Inferior parietal cortex (tissue), 1 donor: ENCODE measurements at regions not wholly inside any gene's neighbourhood (a gene's known extent, or its start where the extent isn't known, plus 50 kb on each side); places are given as distances from the start of the nearest gene placed in this dataset.
"Not testable (repeated sequence)": the region's sequence is repeated elsewhere in the genome, so short reads cannot be mapped to it uniquely, and the experiment has no call there.

Experiments used
- DNase-seq: peaks from one replicate; pipeline ENCODE4 v3.0.0-alpha.2; 2016; ENCODE audit errors: extremely low spot score

DNA sequence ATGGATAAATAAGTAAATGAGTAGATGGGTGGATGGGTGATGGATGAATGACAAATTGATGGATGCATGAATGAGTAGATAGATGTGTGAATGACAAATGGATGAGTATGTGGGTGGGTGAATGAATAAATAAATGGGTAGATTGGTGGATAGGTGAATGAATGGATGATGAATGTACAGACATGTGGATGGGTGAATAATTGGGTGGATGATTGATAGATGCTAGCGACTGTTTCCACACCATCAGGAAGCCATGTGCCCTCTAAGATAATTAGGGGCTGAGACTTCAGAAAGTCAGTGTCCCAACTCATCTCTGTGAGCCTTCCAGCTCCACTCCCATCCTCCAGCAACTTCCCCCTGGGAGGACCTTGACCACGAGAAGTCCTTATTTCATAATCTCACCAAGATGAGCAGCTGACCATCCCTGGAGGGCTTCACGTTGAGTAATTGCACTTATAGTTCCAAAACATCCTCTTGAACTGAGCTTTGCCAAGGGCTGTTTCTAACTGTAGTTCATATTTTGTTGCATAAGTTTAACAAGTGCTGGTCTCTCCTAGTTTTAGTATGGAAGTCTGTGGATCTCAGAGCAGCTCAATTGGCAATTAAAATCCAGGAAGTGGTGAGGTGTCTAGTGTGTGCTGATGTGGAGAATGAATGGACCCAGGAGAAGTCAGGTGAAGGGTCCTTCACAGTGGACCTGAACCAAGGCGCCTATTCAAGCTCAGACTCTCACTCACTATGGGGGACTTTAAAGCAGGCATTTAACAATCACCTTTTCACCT lies 295.7 kb downstream of the ADGRD1 start:
- no peak for DNase-seq

- no peak for DNase-seq
Observed at GRCh38 chr12:131250028-131250950, 296.6 kb downstream of the ADGRD1 start.

DNA sequence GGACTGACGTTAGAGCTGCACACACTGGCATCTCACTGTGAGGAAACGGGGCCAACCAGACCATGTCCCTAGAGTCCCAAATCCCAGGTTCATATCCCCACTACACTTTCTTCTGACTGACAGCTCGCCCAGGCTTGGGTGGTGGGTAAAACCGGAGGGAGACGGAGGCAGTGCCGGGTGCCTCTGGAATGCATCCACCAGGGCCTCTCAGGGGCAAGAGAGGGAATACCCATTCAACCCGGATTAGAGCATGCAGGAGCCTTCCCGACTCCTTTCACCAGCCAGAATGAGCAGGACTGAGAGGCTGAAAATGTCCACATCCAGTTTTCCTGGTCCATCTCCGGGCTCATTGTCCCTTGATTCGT lies 297.2 kb downstream of the ADGRD1 start:
- no peak for DNase-seq

DNA sequence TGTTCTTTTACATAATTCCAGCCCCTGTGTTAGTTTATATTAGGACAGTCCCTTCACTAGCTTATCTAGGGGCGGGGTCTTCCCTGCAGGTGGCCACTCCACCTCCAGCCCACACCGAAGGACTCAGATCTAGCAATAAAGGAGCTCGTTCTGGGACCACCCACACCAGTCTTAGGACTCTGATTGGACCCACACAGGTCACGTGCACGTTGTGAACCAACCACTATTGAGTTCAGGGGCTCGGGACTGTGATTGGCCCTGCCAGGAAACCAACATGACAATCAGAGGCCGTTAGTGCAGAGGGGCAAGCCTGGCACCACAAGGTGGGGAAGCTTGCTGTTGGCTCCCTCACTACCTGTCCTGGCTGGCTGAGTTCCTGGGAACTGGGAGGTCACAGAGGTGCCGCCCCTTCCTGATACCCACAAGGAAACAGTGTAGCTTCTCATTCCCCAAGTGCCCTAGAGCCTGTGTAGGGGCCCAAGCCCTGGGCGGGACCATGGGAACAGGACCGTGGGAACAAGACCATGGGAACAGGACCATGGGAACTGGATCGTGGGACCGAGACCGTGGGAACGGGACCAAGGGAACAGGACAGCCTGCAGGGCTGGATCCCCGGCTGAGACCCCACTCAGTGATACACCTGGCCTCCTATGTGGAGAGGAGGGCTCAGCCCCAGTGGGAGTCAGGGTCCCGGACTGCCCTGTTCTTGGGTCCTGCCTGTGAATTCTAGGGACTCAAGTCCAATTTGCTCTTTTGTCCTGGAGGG lies 297.8 kb downstream of the ADGRD1 start:
- no peak for DNase-seq

GRCh38 chr12:131253376-131254026 lies 299.8 kb downstream of the ADGRD1 start:
- DNase-seq, result no peak

GRCh38 chr12:131254374-131254773 lies 300.7 kb downstream of the ADGRD1 start:
- no peak for DNase-seq

DNA sequence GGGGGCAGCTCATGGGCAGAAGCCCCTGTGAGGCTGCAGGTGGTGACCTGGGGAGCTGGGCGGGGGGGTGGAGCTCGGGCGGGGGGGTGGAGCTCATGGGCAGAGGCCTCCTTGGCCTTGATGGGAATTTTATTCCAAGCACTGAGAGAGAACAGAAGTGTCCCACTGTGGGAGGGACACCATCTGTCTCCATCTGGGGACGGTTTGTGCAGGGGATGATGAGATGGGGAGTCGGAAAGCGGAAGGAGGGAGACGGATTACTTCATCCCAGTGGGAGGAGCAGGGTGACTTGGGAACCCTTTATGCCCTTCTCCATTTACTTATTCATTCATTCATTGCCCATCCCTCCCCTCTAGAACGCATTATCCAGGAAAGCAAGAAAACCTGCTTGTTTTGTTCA lies 304.7 kb downstream of the ADGRD1 start:
- peak; percentile 45 for DNase-seq

DNA sequence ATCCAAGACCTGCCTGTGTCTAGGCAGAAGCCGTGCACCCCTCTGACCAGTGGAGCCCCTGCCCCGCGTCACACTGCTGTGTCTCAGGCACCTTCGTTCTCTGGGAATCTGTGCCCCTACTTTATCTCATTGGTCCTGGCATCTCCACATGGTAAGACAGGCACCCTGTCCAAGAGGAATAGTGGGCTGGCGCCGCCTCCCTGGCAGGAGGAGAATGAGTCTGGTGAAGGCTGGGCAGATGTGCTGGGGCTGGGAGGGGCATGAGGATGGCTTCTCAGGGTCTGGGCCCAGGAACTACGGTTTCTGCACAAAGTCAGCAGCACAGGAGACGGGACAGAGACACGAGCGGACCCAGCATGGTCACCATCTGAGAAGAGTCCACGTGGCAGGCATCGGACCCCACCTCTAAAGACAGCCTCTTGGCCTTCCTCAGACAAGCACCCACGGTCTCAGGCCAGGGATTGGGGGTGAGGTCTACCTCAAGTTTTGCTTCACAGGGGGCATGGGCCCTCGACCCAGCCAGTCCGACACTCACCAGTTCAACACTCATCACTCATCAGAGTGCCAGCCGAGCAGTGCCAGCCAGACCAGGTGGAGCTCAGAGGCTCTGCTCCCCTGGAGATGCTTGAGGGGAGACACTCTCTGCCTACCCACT lies 306.7 kb downstream of the ADGRD1 start:
- no peak for DNase-seq

- no peak for DNase-seq
Observed at GRCh38 chr12:131260954-131261353, 307.2 kb downstream of the ADGRD1 start.

DNA sequence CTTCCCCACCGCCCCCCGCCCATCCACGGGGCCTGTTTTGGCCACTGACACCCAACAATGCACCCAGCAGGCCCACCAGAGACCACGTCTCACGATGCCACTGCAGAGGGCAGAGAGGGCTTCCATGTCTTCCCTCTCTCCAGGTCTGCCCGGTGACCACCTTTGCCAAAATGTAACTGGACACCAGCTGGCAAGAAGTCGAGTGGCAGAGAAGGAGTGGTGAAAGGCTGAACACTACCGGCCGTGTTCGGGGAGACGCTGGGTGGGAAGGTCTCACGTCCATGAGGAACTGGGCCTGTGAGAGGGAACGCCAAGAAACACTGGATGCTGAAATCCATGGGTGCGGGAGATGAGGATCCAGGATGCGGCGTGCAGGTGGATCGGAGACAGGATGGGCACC lies 308.2 kb downstream of the ADGRD1 start:
- DNase-seq, result no peak

DNA sequence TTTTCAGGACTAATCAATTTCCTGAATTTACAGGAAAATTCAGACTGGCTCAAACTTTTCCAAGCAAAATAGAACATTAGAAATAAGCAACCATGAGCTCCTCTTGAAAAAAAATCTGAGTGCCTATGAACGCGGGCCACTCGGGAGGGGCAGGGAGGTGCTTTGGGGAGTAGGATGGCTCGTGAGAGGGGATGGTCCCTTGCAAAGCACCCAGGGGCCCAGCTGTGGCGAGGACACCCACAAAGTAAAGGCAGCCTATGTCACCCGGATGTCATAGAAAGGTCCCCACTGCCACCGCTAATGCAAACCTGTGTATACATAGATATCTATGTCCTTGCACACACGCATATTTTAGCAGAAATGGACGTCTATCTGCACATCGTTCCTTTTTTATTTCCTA lies 309.9 kb downstream of the ADGRD1 start:
- no peak for DNase-seq

DNA sequence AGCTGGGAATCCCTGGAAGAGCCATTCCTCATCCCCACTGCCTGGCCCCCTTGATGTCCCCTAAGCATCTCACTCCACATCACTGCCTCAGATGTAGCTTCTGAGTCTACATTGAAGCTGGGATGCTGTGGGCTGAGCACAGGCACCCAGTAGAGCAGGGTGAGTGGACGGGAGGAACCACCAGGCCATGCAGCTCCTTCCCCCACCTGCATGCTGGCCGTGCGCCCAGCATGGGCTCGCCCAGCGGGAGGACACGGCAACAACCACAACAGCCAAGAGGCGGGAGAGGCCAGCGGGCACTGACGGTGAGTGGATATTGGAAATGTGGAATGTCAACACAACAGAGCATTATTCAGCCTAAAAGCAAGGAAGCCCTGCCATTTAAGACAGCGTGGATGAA lies 310.9 kb downstream of the ADGRD1 start:
- no peak for DNase-seq

GRCh38 chr12:131266591-131267467 lies 313.1 kb downstream of the ADGRD1 start:
- no peak for DNase-seq

DNA sequence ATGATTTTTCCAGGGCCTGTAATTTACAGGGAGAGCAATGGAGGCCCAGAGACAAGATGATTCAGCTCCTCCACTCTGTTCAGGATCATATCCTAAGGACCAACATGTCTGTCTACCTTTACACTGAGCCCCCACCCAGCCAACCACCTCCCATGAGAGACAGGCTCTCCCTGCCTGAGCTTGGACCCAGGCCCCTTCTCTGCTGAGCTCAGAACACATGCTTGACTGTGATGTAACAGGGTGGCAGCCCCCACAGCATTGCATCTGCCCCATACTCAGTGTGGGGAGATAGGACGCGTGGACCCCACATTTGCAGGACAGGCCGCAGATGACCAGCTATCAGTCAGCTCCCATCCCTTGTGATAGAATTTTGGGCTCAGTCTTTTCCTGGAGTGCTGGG lies 313.9 kb downstream of the ADGRD1 start:
- no peak for DNase-seq

- DNase-seq, result not testable (repeated sequence)
Observed at GRCh38 chr12:131268123-131268522, 314.4 kb downstream of the ADGRD1 start.

GRCh38 chr12:131268571-131268970 lies 314.9 kb downstream of the ADGRD1 start:
- not testable (repeated sequence) for DNase-seq

DNA sequence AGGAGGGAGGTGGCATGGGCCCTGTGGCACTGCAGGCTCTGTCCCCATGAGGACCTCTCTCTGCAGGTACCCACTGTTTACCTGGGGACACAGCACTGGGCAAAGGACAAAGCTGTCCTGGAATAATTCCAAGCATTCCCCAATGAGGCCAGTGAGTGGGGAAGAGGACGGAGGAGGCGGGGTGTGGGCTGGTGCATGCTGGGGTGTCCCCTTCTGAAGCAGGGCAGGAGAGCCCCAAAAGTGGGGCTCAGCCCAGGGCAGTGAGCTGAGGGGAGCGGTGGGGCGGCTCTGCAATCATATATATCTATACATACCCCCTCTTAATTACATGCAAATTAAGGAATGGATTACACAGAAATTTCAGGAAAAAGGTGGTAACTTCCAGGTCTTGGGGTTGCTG lies 315.8 kb downstream of the ADGRD1 start:
- DNase-seq, result no peak

GRCh38 chr12:131269977-131270376 lies 316.3 kb downstream of the ADGRD1 start:
- not testable (repeated sequence) for DNase-seq

GRCh38 chr12:131271724-131272123 lies 318.0 kb downstream of the ADGRD1 start:
- DNase-seq, result no peak

- not testable (repeated sequence) for DNase-seq
Observed at GRCh38 chr12:131272283-131272814, 318.6 kb downstream of the ADGRD1 start.
